GM21390 (cell line): ENCODE measurements at regions not wholly inside any gene's neighbourhood (a gene's known extent, or its start where the extent isn't known, plus 50 kb on each side); places are given as distances from the start of the nearest gene placed in this dataset.

Source experiments
- ATAC-seq: cut with Tn5 transposase; IDR thresholded peaks from one replicate; pipeline ENCODE4 v1.9.1; 2021; ENCODE audit not compliant: unreplicated experiment

- ATAC-seq: no peak
Measured at GRCh38 chr4:184879271-184879670, 53.5 kb upstream of the ACSL1 start.

- no peak for ATAC-seq
Measured at GRCh38 chr4:184882276-184882675, 56.5 kb upstream of the ACSL1 start.

- no peak for ATAC-seq
Measured at GRCh38 chr4:184883024-184883423, 57.3 kb upstream of the ACSL1 start.

- no peak for ATAC-seq
Measured at GRCh38 chr4:184884883-184885282, 59.1 kb upstream of the ACSL1 start.

GRCh38 chr4:184885602-184886001 lies 59.8 kb upstream of the ACSL1 start:
- ATAC-seq: no peak

GRCh38 chr4:184887333-184887732 lies 61.6 kb upstream of the ACSL1 start:
- no peak for ATAC-seq

- no peak for ATAC-seq
Measured at GRCh38 chr4:184887947-184888346, 62.2 kb upstream of the ACSL1 start.

- no peak for ATAC-seq
Measured at GRCh38 chr4:184889666-184890335, 64.0 kb upstream of the ACSL1 start.

- ATAC-seq: no peak
Measured at GRCh38 chr4:184890499-184890898, 64.7 kb upstream of the ACSL1 start.

GRCh38 chr4:184891816-184892397 lies 66.1 kb upstream of the ACSL1 start:
- ATAC-seq: no peak

GRCh38 chr4:184892999-184893398 lies 67.2 kb upstream of the ACSL1 start:
- ATAC-seq: no peak

GRCh38 chr4:184893801-184894571 lies 68.2 kb upstream of the ACSL1 start:
- no peak for ATAC-seq

- no peak for ATAC-seq
Measured at GRCh38 chr4:184895012-184895695, 69.4 kb upstream of the ACSL1 start.

- peak; percentile 46 for ATAC-seq
Measured at GRCh38 chr4:184896868-184897715, 71.3 kb upstream of the ACSL1 start.

- no peak for ATAC-seq
Measured at GRCh38 chr4:184897895-184898294, 72.1 kb upstream of the ACSL1 start.

GRCh38 chr4:184898793-184899192 lies 73.0 kb upstream of the ACSL1 start:
- ATAC-seq: no peak

GRCh38 chr4:184899261-184900134 lies 73.7 kb upstream of the ACSL1 start:
- no peak for ATAC-seq

GRCh38 chr4:184900184-184900583 lies 74.4 kb upstream of the ACSL1 start:
- no peak for ATAC-seq

GRCh38 chr4:184902550-184902949 lies 76.8 kb upstream of the ACSL1 start:
- no peak for ATAC-seq
